ENCODE measurements at regions not wholly inside any gene's neighbourhood (a gene's known extent, or its start where the extent isn't known, plus 50 kb on each side); places are given as distances from the start of the nearest gene placed in this dataset.

DNA sequence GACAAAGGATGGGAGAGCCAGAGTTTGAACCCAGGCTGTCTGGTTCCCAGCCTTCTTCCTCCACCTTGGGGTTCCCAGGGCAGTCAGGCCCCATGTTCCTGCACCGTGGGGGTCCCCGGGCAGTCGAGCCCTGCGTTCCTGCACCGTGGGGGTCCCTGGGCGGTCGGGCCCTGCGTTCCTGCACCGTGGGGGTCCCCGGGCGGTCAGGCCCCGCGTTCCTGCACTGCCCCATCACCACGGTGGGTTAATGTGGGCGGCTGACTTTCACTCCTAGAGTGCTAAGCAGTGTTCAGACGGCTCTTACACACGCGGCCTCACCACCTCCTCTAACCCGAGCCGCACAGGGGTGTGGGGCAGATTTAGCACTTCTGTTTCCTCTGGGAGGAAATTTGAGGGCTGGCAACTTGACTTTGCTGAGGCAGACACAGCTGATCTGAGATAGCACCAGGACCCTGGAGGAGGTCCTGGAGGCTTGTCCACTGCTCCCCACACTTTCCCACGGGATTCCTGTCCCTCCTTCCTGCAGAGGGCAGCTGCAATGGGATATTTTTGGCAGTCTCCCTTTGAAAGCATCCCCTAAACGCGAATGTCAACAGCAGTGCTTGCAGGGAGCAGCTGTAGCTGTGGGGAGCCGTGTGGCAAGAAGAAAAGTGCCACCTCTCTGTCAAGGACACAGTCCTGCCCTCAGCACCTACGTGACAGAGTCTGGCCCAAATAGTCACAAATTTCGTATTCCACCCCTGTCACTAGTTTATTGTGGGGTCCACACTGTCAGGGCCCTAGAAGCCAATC is 239.4 kb downstream of the TEX29 start:
- DNase-seq: no peak
- Histone ChIP-seq H3K27ac (replicated peaks) (no peak overlapping the region), H3K4me3 (no peak overlapping the region), H3K4me1 (no peaks in the 10 kb centered on the region), H3K27me3 (ENCODE audit: low read depth) (peaks cover 96% of the 10 kb centered on the region), H3K9me3 (replicated peaks) (no peaks in the 10 kb centered on the region), H3K36me3 (no peaks in the 10 kb centered on the region)
- TF ChIP-seq, protein P1, sequence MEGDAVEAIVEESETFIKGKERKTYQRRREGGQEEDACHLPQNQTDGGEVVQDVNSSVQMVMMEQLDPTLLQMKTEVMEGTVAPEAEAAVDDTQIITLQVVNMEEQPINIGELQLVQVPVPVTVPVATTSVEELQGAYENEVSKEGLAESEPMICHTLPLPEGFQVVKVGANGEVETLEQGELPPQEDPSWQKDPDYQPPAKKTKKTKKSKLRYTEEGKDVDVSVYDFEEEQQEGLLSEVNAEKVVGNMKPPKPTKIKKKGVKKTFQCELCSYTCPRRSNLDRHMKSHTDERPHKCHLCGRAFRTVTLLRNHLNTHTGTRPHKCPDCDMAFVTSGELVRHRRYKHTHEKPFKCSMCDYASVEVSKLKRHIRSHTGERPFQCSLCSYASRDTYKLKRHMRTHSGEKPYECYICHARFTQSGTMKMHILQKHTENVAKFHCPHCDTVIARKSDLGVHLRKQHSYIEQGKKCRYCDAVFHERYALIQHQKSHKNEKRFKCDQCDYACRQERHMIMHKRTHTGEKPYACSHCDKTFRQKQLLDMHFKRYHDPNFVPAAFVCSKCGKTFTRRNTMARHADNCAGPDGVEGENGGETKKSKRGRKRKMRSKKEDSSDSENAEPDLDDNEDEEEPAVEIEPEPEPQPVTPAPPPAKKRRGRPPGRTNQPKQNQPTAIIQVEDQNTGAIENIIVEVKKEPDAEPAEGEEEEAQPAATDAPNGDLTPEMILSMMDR (IDR thresholded peaks at IDR 0.05; ENCODE audit: borderline replicate concordance): no peak
- intact Hi-C loops (cut with micrococcal nuclease): no loop called here

DNA sequence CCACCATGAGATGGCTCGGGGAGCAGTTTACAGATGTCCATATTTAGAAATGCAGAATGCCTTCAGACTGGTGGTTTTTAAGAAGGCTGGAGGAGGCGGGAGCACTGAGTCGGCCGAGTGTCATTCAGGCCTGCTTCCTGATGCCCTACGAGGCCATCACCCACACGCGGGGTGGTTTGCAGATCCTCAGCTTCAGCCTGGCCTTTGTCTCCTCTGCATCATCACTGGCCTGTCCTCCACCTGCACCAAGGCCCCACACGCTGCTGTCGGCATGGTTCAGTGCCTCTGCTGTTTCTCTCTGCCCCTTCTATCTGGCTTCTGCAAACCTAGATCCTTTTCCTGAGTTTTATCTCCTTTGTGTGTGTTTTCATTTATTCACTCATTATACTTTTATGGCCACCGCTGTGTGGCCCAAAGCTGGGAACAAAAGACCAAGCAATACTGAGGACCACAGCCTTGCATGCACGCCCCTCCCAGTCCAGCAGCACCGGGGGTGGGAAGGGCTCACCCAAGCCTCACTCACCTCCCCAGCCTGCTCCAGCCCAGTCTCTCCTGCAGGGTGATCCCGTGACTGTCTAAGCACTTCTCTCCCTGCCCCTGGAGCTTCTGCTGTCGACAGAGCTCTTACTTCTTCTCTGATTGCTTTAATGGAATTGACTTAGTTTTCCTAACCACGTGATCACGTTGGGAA is 240.8 kb downstream of the TEX29 start:
- Histone ChIP-seq H3K27ac (replicated peaks) (no peak overlapping the region), H3K27me3 (ENCODE audit: low read depth) (peaks cover 95% of the 10 kb centered on the region), H3K4me3 (no peak overlapping the region), H3K4me1 (no peaks in the 10 kb centered on the region), H3K9me3 (replicated peaks) (no peaks in the 10 kb centered on the region), H3K36me3 (no peaks in the 10 kb centered on the region)
- TF ChIP-seq, protein P1 (IDR thresholded peaks at IDR 0.05; ENCODE audit: borderline replicate concordance): no peak
- intact Hi-C loops (cut with micrococcal nuclease): no loop called here
- no peak for DNase-seq

DNA sequence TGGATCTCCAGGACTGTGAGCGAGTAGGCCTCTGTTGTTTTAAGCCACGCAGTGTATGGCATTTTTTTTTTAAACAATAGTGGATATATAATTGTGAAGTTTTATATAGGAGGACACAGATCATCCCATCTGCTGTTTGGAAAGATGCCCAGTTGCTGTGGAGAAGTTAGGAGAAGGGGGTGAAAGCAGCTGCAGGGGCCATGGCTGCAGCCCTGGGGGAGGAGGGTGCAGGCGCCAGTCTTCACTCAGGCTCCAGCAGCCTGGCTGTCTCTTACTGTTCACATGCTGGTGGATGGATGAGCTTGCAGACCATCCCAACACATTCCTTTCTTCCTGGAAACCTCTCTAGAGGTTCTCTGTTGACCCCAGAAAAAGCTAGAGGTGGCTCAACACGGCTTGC is 242.3 kb downstream of the TEX29 start:
- H3K4me3 ChIP-seq: no peak overlapping the region
- no peak for DNase-seq
- TF ChIP-seq, protein P1 (IDR thresholded peaks at IDR 0.05; ENCODE audit: borderline replicate concordance): no peak
- no peak overlapping the region for H3K27ac ChIP-seq (replicated peaks)
- no peaks in the 10 kb centered on the region for H3K36me3 ChIP-seq
- no peaks in the 10 kb centered on the region for H3K9me3 ChIP-seq (replicated peaks)
- intact Hi-C loops (cut with micrococcal nuclease): no loop called here
- peaks cover 94% of the 10 kb centered on the region for H3K27me3 ChIP-seq (ENCODE audit: low read depth)
- H3K4me1 ChIP-seq: no peaks in the 10 kb centered on the region

DNA sequence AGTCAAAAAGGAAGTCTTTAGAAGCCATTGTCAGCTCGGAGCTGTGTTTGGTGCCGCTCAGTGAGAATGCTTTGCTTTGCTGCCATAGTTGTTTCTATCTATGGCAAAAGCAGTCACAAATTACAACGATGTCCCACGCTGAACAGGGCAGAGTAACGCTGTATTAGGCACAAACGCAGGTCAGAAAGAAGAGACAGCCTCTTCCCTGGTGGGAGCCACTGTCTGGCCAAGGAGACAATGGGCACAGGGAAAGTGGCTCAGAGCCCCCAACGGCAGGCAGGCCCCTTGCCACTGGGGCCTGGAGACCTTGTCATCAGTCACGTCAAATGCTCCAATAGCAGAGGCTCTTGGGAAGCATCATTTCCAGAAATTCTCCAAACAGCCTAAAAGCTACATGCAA is 244.2 kb downstream of the TEX29 start:
- H3K4me3 ChIP-seq: no peak overlapping the region
- peaks cover 8% of the 10 kb centered on the region for H3K9me3 ChIP-seq (replicated peaks)
- no peaks in the 10 kb centered on the region for H3K4me1 ChIP-seq
- TF ChIP-seq, protein P1 (IDR thresholded peaks at IDR 0.05; ENCODE audit: borderline replicate concordance): no peak
- DNase-seq: no peak
- H3K36me3 ChIP-seq: no peaks in the 10 kb centered on the region
- intact Hi-C loops (cut with micrococcal nuclease): no loop called here
- peaks cover 89% of the 10 kb centered on the region for H3K27me3 ChIP-seq (ENCODE audit: low read depth)
- no peak overlapping the region for H3K27ac ChIP-seq (replicated peaks)

DNA sequence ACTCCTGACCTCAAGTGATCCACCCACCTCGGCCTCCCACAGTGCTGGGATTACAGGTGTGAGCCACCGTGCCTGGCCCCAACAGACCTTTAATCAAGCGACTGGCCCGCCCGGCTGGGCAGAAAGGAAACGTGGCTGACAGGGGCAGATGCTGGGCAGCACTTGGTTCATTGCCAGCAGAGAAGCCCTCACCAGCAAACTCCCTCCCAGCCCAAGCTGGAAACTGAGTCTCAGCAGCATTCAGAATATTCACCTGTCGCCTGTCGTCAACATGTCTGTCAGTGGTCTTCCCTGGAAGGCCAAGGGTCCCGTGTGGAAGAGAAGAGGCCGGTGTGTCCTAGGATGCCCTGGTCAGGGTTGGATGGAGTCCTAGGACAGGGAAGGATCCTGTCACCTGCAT is 245.0 kb downstream of the TEX29 start:
- Histone ChIP-seq H3K27me3 (ENCODE audit: low read depth) (peaks cover 82% of the 10 kb centered on the region), H3K27ac (replicated peaks) (no peak overlapping the region), H3K4me3 (no peak overlapping the region), H3K4me1 (no peaks in the 10 kb centered on the region), H3K36me3 (no peaks in the 10 kb centered on the region), H3K9me3 (replicated peaks) (peaks cover 8% of the 10 kb centered on the region)
- DNase-seq: no peak
- TF ChIP-seq, protein P1 (IDR thresholded peaks at IDR 0.05; ENCODE audit: borderline replicate concordance): no peak
- intact Hi-C loops (cut with micrococcal nuclease): no loop called here
